NCI-H1694 treated with DMSO at 0.1 percent for 48 hours (cell line): ENCODE measurements at regions not wholly inside any gene's neighbourhood (a gene's known extent, or its start where the extent isn't known, plus 50 kb on each side); places are given as distances from the start of the nearest gene placed in this dataset.

ENCODE experiments used
- DNase-seq: peaks from one replicate; lab custom pipeline; 2025; lab: John Stamatoyannopoulos, UW

DNA sequence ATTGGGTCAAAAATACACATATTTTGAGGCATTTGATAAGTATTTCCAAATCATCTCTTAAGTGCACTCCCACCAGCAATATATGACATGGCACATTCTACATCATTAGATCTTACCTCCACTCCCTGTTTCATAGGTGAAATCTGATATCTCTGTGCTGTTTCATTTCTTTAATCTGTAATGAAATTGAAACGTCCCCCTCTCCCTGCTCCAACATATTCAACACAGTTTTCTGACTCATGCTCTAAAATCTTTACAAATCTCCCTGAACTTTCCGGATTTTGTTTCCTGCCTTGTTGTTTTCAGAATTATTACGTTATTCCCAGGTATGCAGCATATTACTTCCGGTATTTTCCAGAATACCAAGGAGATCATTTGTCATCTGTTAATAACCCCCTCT is 66.1 kb upstream of the AKT3 start:
- no peak for DNase-seq

- DNase-seq, result no peak
These were observed 62.3 kb upstream of the AKT3 start for GRCh38 chr1:243912347-243912746.

DNA sequence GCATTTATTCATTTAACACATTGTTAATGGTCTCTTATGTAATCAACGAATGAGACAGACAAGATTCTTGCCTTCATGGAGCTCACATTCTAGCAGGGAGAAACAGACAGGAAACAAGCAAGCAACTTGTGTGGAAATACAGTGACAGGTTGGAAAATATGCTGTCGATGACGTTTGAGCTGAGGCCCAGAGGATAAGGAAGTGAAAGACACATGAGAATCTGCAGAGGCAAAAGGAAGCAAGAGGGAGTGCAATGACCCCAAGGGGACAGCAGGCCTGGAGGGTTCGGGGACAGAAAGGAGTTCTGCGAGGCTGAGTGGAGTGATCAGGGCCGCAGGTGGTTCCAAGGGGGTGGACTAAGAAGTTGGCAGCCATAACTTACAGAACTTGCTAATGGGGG is 60.6 kb upstream of the AKT3 start:
- DNase-seq, result no peak

GRCh38 chr1:243903895-243904294 is 53.9 kb upstream of the AKT3 start:
- no peak for DNase-seq

DNA sequence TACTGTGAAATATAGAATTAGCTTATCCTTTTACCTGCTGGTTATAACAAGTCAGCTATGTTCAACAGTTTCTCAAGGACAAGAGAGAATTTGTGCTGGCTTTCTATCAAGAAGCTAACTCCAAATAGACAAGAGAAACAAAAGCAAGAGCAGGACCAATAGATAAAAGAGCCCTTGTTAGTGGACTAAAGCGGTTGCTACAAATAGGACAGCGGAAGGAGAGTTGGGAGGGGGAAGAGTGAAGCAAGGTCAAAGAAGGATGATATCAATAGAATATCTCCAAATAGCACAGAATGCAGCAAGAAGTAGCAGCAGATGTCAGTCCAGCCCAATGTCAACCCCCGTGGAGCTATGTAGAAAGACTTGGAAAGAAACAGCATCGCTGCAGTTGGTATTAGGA is 53.0 kb upstream of the AKT3 start:
- DNase-seq, result peak; percentile 97

DNA sequence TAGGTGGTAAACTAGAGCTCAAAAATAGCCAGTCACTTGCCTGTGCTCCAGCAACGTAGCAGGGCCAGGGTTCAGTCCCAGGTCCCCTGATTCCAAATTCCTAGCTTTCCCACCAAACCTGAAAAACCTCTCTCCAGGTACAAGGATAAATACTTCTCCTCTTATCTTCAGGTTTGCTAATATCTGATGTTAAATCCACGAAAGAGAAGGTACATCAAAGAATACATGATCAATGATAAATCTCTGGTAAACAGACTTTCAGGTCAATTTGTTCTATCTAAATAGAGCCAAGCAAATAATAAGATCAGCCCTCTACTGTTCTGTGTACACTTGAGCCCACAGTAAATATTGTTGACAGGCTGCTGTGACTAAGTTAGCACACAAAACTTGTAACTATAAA is 52.1 kb upstream of the AKT3 start:
- no peak for DNase-seq
